ENCODE measurements at regions not wholly inside any gene's neighbourhood (a gene's known extent, or its start where the extent isn't known, plus 50 kb on each side); places are given as distances from the start of the nearest gene placed in this dataset.
"Not testable (repeated sequence)": the region's sequence is repeated elsewhere in the genome, so short reads cannot be mapped to it uniquely, and the experiment has no call there.

DNA sequence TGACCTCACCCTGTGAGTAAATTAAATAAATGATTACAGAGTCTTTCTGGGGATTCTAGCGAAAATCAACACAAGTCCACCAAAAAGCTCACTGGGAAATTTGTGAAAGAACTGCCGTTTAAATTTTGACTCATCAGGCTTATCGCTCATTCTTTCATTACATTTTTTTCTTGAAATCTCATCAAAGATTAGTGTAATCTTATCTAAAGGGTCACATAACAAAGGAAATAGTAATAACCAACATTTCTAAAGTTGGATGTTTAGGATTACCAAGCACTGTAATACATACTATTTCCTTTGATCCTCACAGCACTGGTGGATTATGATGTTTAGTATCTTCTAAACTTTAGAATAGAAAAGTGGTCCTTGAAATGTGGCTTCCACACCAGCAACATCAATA, 111.1 kb upstream of the CBLB start:
- ATAC-seq (no peak), DNase-seq (no peak)

DNA sequence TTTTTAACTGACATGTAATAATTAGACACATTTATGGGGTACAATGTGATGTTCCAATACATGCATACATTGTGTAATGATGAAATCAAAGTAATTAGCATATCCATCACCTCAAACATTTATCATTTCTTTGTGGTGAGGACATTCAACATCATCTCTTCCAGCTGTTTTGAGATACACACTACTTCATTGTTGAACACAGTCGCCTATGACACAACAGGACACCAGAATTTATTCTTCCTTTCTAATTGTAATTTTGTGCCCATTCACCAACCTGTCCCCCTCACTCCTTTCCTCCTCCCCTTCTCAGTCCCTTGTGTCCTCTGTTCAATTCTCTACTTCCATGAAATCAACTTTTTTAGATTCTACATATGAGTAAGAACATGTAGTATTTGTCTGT, 113.4 kb upstream of the CBLB start:
- ATAC-seq: no peak
- no peak for DNase-seq

DNA sequence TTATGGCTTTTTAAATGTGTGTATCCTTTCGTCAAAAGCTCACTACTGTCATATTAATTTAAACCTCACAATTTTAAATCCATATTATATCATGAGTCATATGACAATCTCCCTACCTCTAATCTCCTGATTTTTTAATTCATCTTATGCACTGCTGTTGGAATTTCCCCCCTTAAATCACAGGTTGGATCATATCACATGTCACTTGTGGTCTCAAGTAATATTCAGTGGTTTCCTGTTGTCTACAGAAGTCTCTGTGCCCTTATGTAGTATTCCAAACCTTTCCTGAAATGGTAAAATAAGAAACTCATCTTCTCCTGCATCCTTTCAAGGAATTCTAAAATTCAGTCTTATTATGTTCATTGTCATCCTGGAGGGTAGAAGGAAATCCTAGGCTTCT, 116.0 kb upstream of the CBLB start:
- ATAC-seq (no peak), DNase-seq (no peak)

DNA sequence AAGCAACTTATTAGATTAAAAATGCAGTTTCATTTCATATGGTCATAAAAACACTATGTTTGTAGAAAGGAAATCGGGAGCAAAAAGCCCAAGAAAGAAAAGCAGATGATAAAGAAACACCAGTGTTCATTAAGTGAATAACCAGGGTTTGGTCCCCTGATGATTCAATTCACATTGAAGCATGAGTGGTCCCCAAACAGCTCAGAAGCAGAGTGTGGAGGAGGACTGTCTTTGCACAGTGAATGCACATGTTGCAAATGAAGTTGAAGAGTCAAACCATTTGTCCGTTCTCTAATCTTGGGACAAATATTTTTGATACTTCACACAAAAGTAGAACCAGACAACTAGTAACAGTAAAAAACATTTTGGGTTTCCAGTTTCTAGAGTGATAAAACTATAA, 117.5 kb upstream of the CBLB start:
- peak; percentile 40 for ATAC-seq
- DNase-seq: not testable (repeated sequence)

DNA sequence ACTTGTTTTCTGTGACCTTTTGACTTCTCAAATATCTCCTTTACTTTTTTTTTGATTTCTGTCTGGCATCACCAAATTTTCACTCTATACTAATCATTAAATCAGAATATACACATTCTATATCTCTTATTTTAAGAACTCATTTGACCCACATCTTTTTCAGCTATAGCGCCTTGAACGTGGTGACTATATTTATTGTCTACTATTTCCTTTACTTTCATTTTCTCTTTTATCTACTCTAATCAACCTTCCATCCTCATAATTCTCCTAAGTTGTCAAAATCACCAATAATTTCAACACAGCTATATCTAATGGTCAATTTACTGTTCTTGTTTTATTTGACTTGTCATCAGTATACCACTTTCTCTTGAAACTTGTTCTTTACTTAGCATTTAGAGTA, 119.0 kb upstream of the CBLB start:
- ATAC-seq (no peak), DNase-seq (no peak)

DNA sequence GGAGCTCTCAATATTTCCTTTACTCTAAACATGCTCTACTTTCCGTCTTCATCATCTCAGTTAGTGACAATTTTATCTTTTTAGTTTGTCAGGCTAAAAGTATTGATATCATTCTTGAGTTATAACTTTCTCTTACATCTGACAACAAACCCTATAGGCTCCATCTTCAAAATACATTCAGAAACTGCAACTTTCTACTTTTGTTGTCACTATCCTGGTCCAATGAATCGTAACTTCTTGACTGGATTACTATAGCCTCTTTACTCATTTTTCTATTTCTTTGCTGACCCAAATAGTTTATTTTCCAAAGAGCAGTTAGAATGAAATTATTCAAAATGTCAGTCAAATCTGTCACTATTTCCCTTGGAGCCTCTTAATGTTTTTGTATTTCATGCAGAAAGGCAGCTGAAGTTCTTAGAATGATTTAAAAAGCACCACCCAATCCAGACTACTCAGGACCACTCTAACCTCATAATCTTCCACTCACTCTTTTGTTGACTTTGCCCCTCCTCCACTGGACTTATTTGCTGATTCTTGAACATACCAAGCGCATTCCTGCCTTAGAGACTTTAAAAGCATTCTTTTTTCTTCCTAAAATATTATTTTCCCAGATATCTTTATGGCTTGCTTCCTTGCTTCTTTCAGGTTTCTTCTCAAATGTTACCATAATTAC, 119.9 kb upstream of the CBLB start:
- DNase-seq: no peak
- ATAC-seq: peak; percentile 36

DNA sequence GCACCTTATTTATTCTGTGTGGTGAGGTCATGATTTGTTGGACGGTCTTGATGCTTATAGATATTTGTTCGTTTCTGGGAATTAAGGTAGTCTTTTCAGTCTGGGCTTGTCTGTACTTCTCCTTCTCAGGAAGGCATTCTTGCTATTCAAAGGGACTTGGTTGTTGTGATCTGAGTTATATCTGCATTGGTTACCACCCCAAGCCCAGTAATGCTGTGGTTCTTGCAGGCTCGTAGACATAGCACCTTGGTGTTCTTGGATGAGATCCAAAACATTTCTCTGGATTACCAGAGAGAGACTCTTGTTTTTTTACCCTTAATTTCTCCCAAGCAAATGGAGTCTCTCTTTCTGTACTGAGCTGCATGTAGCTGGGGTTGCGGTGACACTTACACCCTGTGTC, 128.0 kb upstream of the CBLB start:
- ATAC-seq (no peak), DNase-seq (no peak)

DNA sequence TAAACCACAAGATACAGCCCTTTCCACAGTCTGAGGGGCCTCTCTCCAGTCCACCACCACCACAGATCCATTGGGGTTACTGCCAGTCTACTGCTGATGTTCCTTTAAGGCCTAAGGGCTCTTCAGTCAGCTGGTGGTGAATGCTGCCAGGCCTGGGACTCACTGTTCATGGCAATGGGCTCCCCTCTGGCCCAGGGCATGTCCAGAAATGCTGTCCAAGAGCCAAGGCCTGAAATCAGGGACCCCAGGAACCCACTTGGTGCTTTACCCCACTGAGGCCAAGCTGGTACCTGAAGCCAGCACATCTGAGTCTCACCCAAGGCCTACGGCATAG, 128.6 kb upstream of the CBLB start:
- DNase-seq: no peak
- ATAC-seq: no peak

DNA sequence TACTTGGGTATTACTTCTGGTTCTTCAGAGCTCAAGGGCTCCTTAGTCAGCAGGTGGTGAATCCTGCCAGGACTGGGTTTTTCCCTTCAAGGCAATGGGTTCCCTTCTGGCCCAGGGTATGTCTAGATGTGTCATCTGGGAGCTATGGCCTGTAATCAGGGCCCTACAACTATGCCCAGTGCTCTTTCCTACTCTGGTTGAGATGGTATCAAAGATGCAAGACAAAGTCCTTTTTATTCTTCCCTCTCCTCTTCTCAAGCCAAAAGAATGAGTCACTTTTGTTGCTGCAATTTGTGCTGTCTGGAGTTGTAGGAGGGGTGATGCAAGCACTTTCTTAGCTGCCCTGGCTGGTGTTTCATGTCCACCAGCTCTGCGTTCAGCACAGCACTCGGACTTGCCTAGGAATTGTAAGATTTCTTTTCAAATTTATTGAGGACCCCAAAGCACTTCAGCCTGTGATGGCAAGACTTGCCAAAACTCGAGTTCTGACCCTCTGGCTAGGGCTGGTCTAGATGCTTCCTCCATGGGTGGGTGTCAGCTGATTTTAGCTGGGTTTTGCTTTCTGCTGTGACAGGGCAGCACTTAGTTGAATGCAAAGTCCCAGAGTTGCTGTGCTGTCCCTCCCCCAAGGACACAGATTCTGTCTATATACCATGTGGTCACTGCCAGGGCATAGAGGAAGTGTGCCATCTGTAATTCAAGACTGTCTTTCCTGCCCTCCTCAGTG, 129.2 kb upstream of the CBLB start:
- ATAC-seq (peak; percentile 72), DNase-seq (no peak)

DNA sequence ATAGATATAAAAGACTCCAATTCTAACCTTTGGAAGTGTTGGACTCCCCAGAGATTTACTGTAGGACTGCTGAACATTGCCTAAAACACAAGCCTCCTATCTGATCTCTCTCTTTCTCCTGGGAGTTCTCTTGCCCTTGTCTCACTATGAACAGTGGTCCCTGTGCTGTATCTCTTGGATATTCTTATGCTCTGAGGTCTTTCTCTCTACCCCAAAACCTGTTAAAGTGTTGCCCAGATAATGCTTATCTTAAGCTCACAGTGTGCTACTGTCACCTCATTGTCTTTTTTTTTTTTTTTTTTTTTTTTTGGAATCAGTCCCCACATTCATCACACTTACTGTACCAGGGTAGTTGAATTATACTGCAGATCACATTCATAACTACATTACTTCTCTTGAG, 131.0 kb upstream of the CBLB start:
- DNase-seq (no peak), ATAC-seq (no peak)

DNA sequence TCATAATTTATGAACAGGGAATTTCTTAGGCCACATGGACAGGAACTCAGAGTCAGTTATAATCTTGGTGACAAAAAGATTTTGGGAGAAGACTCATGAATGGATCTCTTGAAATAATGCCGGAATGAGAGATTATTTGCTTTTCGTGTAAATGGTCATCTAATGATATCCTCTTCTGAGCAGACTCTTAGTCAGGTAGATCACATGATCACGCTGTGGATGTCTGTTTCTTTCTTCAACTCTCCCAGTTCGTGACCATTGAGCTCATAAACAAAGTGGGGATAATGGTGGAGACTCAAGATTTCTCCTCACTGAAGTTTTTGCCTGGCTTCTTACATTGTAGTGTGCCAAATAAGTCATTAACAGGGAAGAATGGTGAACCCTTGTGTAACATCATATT, 133.1 kb upstream of the CBLB start:
- DNase-seq (no peak), ATAC-seq (no peak)

DNA sequence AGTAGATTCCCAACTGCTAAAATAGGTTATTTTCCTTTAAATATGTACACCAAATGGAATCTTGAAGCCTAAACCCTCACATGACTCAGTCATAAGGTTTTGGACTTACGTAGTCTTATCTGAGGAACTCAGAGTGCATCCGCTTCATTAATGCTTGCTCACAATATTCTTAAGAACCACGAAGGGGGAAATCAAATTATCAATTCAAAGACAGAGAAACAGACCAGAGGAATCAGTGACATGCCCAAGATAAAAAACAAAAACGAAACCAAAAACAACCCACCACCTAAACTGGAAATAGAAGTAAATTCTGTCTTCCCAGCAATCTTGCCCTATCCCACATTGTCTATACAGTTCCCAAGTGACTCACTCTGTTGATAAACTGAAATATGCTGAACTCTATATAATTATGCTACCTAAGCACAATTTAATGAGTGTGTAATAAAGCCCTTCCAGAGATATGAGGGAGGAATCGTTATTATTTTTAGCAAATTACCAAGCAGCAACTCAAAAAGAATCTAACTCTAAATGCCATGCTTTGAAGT, 135.4 kb upstream of the CBLB start:
- ATAC-seq (peak; percentile 70), DNase-seq (no peak)

DNA sequence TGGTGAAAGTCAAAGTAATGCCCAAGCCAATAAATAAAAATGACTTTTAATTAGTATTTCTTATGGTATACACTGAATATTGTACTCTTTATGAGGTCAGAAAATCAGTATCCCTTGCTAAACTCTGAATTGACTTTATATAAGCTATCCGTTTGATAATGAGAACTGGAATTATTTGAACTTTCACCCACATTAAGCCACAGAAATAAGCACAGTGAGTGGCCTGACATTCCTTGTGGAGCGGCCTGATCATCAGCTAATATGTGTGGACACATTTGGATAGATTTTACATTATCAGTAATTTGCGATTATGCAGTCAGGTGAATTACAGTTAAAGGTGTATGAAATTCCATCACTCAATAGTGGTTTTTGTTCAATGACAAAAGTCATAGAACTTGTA, 136.0 kb upstream of the CBLB start:
- no peak for DNase-seq

DNA sequence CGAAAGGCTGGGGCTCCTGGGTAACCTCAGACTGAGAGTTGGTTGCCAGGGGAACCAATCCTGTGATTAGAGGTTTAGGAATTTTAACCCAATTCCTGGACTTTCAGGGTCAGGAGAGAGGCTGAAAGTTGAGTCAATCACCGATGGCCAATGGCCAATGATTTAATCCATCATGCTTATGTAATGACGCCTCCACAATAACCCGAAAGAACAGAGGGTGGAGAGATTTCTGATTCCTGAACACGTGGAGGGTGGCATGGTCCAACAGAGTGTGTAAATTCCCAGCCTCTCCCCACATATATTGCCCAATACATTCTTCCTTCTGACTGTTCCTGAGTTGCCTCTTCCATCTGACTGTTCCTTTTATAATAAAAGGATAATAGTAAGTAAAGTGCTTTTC, 137.2 kb upstream of the CBLB start:
- DNase-seq: no peak
- no peak for ATAC-seq

More for the DNA sequence above, 136.0 kb upstream of the CBLB start:
- ATAC-seq: no peak

DNA sequence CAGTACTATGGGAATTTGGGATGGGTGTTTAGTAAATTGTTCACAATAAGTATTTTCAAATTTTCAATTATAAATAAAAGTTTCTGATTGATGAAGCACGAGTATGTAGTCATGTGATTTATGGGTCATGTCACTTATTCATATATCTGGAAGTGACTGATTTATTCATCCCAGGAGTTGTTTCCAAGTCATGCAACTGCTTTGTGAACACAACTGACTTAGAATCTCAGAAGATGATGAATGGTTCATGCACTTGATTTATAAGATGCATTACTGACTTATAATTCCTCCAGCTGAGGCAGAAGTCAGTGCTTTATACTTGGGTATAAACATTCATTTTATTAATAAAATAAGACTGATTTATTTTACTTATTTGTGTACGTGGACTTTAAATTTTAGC, 137.8 kb upstream of the CBLB start:
- ATAC-seq (no peak), DNase-seq (no peak)

DNA sequence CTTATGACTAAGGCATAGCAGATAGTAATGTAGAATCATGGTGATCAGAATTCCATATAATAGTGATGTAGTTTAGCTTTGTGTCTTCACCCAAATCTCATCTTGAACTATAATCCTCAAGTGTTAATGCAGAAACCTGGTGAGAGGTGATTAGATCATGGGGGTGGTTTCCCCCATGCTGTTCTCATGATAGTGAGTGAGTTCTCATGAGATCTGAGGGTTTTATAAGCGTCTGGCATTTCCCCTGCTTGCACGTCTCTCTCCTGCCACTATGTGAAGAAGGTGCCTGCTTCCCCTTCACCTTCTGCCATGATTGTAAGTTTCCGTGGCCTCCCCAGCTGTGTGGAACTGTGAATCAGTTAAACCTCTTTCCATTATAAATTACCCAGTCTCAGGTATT, 138.7 kb upstream of the CBLB start:
- peak; percentile 31 for ATAC-seq
- DNase-seq: no peak

DNA sequence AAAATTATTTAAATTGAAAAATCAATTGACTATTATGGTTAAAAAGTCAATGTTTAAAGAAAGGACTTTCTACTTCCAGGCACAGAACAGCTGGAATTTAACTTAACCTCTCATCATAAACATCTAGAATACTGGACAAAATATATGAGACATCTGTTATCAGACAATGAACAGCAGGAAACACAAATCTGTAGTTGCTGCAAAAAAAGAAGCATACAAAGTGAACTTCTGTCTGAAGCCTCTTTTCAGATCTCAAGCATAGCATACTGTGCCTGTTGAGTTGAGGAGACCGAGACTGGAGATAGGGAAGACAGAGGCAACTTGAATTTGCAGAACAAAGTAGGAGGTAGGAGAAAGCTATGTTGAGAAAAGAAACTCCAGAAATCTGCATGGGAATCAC, 140.0 kb upstream of the CBLB start:
- no peak for ATAC-seq
- no peak for DNase-seq

DNA sequence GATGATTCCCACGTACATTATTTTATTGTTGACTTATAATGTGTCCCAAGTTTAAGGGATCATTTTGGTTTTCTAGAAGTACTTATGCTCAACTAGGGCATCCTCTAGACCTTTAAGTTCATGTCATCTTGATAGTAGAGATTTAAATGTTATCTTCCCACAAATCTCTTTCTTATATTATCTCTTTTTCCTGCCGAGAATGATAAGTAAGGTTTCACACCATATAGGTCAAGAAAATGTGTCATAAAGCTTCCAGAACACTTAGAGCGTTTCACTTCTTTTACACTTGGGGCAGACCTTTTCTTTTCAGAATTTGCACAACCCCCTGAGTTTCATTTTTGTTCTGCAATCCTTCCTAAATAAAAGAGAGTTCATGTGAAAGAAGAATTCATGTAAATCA, 142.0 kb upstream of the CBLB start:
- ATAC-seq (peak; percentile 67), DNase-seq (no peak)

DNA sequence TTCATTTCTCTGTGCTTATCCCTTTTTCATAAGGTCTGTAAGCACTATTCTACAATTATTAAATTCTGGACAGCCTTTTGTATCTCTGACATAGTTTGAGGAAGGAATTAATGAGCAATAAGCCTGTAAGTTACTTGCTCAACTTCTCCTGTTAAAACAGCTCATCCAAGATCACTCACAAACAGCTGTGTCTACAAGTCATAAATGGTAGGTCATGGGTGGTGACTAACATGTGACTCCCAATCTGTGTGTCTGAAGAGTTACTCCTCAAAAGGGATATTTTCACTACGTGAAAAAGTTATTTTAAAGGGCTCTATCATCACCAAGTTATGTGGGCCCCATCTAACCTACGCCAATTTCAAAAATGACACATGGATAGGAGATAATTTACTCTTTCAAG, 145.2 kb upstream of the CBLB start:
- ATAC-seq (peak; percentile 89), DNase-seq (no peak)

DNA sequence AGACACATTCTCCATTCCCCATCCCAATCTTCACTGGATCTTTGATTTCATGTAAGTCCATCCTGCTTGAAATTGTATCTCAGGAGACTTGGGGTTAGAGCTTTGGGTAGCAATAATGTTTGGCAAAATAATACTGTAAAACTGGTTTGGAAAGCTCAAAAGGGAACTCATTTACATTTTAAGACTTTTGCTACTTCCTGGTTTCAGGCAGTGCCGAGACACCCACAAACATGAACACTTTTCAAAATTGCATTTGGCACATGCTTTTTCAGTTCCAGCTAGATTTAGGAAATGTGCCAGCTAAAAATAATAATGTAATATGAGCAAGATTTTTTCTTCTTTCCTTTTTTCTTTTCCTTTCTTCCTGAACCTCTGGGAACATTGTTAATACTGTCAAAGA, 145.7 kb upstream of the CBLB start:
- ATAC-seq (no peak), DNase-seq (no peak)

DNA sequence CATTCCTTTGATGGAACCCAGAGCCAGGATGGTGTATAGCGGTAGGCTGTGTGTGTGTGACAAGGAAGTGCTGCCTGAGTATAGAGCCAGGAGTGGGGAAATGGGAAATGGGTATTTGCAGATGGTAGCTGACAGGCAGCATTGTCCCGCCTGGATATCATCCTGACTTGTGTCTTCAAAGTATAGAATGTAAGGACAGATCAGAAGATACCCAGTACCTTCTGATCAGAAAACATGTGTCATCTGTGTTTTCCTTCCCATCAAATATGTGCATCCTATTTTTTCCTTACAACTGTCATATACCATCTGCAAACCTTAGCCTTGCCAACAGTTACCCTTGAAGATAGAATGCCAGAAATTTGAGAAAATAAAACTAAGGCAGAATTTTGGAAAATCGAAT, 146.2 kb upstream of the CBLB start:
- DNase-seq: no peak

DNA sequence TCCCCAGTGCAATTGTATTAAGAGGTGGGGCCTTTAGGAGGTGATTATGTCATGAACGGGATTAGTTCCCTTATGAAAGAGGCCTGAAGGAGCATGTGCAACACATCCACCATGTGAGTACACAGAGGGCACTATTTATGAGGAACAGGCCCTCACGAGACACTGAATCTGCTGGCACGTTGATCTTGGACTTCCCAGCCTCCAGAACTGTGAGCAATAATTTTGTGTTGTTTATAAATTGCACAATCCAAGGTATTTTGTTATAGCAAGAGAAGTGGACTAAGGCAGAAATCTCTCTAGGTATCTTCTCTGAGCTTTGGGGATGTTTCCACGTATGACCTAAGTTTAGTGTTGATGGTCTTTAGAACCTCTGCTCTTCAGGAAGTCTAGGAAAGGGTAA, 149.3 kb upstream of the CBLB start:
- no peak for DNase-seq

More for the DNA sequence above, 146.2 kb upstream of the CBLB start:
- no peak for ATAC-seq

DNA sequence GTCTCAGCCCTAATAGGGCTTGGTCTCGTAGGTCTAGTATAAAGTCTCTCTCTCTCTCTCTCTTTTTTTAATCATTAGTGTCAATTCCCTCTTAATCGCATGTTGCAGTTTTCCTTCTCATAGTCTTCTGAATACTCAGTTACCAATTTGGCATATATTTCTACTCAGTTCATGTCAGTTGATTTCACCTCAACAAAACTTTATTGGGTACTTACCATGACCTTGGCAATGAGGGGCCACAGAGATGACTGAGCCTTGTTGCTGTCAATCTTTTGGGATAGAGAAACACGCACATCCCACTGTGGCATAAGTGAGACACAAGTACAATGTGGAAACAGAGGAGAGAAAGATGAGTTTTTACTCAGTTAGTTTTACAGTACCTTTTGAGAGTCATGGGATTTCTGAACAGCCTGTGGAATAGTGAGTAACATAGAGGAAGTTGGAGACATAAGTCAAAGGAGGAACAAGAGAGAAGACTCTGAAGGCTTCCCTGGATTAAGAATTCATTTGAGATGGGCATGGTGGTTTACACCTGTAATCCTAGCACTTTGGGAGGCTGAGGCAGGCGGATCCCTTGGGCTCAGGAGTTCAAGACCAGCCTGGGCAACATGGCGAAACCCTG, 150.2 kb upstream of the CBLB start:
- no peak for DNase-seq
- no peak for ATAC-seq

More for the DNA sequence above, 149.3 kb upstream of the CBLB start:
- no peak for ATAC-seq

DNA sequence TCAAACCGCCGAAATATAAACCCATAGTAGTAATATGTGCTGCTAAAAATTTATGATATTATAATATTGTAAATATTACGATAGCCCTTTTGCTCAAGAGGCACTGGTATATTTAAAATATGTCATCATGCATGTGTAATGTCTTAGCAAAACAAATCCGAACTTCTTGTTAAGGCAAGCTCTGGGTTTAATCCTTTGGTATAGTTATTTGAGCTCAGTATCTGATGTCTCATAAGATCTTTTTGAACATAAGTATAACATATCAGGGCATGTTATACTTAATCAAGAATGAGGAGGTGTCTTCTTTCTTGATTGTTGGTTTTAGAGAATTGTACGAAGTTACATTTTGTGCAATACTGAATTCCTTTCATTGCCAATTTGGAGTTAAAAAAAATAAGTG, 154.1 kb upstream of the CBLB start:
- DNase-seq (no peak), ATAC-seq (no peak)
